HG02798 (cell line): ENCODE measurements at regions not wholly inside any gene's neighbourhood (a gene's known extent, or its start where the extent isn't known, plus 50 kb on each side); places are given as distances from the start of the nearest gene placed in this dataset.
"Not testable (repeated sequence)": the region's sequence is repeated elsewhere in the genome, so short reads cannot be mapped to it uniquely, and the experiment has no call there.

ENCODE experiments used
- ATAC-seq: cut with Tn5 transposase; IDR thresholded peaks from one replicate; pipeline ENCODE4 v1.9.1; 2021; ENCODE audit warnings: mild to moderate bottlenecking; ENCODE audit not compliant: unreplicated experiment, poor library complexity

GRCh38 chr15:62404194-62404985 lies 239.3 kb upstream of the C2CD4B start:
- no peak for ATAC-seq

GRCh38 chr15:62406305-62406891 lies 241.3 kb upstream of the C2CD4B start:
- ATAC-seq: no peak

DNA sequence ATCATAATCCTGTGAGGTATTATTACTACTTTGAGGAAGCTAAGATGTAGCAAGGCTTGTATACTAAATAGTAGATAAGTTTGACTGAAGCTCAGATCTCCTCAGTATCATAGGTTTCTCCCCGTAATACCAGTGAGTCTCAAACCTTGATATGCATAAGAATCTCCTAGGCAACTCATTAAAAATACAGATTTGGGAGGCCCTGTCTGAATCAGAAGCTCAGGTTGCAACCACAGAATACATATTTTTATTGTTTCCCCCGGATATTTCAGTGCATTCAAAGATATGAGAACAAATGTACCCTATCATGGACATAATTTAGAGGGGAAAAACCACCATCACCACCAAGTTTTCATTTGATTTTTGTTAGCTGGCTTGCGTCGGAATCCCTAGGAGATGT lies 242.1 kb upstream of the C2CD4B start:
- no peak for ATAC-seq

DNA sequence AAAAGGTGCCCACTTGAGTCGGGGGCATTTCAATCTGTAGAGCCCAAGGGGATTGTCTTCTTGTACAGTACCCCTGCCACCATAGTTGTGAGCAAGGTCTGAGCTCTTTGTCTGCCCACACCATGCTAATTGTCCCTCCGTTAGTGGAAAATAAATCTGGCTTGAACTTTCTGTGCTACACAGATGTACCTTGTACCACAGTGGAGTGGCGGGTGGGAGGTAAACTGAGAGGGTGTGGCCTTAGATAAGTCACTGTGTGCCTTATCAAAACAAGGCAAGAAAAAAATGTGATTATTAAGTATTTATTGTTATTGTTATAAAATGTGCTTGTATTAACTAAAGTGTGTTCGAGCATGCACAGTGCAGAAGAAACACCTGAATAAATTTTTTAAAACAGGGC lies 242.9 kb upstream of the C2CD4B start:
- no peak for ATAC-seq

- ATAC-seq: no peak
Measured at GRCh38 chr15:62409466-62409865, 244.4 kb upstream of the C2CD4B start.

DNA sequence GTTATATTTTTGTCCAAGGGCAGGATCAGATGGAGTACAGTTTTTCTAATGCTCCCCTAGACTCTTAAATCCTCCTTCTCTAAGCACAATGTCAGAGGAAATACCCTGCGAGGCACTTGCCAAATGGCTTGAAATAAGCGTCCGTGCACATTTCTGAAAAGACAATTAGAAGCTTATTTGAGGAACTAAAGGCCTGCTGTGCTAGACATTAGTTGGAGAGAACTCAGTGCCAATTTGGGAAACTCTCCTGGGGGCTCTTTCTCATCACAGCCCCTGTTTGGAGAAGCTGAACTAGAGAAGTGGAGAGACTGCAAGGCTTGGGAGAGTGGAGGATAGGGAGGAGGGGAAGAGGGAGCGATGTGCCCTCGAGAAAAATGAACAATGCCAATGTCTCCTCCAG lies 247.6 kb upstream of the C2CD4B start:
- ATAC-seq: no peak

GRCh38 chr15:62413153-62413552 lies 248.1 kb upstream of the C2CD4B start:
- no peak for ATAC-seq

- no peak for ATAC-seq
Measured at GRCh38 chr15:62413786-62414185, 248.7 kb upstream of the C2CD4B start.

GRCh38 chr15:62415498-62415897 lies 250.4 kb upstream of the C2CD4B start:
- no peak for ATAC-seq

DNA sequence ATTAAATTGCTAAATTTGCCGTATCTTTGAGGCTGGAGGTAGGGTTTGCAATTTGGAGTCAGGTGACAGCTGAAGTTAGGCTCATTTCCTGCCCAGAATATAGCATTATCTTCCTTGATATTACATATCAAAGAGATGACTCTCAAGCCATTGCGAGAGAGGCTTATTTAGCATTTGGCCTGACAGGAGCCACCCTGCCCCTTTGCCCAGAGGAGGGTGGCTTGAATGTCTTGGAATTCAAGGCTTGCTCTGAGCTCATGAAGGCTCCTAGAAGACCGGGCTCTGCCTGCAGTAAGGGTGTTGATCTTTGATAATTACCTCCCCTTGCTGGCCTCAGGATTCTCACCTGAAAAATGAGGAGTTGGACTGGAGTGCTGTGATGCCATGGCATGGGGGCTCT lies 251.4 kb upstream of the C2CD4B start:
- no peak for ATAC-seq

GRCh38 chr15:62417439-62417838 lies 252.4 kb upstream of the C2CD4B start:
- ATAC-seq: no peak

GRCh38 chr15:62418496-62418895 lies 253.4 kb upstream of the C2CD4B start:
- ATAC-seq: not testable (repeated sequence)

DNA sequence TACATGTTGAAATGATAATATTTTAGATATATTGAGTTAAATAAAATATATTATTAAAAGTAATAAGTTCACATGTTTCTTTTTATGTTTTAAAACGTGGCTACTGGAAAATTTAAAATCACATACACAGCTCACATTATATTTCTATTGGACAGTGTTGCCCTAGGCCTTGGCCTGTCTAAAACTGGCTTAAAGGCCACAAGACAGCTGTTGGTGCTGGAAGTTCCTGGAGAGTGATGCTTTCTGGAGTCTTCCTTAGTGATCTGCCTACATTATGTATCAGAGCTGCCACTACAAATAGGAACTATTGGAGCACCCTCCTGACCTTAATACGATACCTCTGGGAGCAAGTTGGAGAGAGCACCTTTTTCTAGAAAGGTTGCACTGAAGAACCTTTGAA lies 254.1 kb upstream of the C2CD4B start:
- ATAC-seq: no peak

GRCh38 chr15:62420371-62420770 lies 255.3 kb upstream of the C2CD4B start:
- not testable (repeated sequence) for ATAC-seq

GRCh38 chr15:62421289-62421688 lies 256.2 kb upstream of the C2CD4B start:
- ATAC-seq: no peak

GRCh38 chr15:62426387-62426956 lies 261.4 kb upstream of the C2CD4B start:
- no peak for ATAC-seq

DNA sequence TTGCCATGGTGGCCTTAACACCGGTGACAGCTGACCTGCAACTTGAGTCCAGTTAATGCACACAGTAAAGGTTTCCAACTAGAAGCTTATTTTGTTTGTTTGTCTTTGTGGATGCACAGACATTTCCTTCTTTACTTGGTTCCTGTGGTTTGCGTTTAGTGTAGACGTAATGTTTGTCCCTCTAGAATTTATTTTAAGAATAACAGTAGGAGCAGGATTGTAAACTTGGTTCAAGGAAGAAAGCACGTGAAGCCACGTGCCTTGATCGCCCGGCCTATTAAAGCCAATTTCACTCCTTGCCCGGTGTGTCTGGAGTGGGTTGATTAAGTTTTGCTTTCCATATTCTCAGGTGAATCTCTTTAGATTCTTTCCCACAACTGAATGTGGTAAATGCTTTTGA lies 263.2 kb upstream of the C2CD4B start:
- no peak for ATAC-seq

DNA sequence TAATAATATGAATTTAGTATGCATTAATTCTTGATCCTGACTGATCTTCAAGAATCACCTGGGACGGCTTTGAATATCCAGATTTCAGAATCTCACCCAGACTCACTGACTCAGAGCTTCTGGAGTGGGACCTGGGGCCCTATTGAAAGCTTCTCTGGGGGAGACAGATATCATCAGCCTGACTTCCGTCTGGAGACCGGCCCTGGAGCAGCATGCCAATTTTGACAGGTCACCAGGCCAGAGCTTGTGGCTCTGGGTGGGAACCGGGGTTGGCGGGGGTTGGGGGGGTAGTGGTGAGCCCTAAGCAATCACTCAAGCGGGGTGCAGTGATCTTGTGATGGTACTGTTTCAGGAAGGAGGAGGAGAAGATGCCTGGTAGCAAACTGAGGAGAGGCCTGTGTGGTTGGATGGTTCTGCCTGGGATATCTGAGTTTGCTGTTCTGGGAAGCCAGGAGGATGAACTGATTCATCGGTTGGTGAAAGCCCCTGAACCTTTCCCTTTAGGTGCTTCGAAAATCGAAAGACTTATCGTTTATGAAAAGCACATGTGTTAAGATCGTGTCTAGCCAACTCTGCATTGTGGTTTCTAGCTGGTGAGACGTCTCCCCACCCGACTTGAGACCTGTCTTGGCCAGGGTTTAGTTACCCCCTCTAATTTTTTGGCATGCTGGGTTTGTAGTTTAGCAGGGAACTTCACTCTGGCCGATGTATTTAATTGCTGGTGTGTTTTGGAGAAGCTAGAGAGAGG lies 263.9 kb upstream of the C2CD4B start:
- ATAC-seq: no peak

- ATAC-seq: no peak
Measured at GRCh38 chr15:62430056-62430455, 265.0 kb upstream of the C2CD4B start.

DNA sequence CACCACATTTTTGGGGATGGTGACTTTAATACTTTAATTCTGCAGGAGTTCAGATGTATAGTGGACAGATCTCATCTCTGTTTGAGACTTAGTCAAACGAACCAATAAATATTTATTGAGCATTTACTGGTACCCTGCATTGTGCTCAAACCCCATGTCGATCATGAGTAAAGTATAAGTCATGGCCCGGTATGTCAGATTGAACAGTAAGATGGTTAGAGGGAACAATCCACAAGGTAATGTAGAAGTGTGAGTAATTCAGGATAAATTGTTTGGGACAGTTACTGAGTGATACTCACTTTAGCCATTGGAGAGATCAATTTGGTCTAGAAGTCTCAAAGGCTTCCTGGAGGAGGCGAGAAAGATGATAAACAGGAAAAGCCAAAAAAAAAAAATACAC lies 265.5 kb upstream of the C2CD4B start:
- no peak for ATAC-seq
